ENCODE measurements at regions not wholly inside any gene's neighbourhood (a gene's known extent, or its start where the extent isn't known, plus 50 kb on each side); places are given as distances from the start of the nearest gene placed in this dataset.

DNA sequence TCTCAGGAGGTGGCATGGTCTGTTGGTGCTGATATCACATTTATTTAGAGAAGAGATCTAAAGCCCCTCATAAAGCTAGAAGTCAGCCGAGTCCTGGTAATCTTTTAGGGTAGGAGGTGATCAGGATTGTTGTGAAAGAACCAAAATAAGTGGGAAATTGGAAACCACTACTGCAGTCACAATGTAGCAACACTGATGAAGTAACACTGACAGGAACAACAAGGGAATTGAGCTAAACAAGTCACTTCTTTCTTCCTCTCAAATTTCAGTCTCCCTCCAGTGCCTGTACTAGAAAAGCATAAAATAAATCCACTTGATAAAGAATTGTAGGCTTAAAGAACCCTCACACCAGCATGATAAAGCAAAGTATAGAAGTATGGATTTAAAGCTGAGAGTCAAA is 1509.0 kb downstream of the GRIK2 start:
- H3K36me3 Mint-ChIP-seq (ENCODE audit: low read depth), result no peaks in the 10 kb centered on the region
- H3K9me3 Mint-ChIP-seq (ENCODE audit: low read depth), result peaks cover 2% of the 10 kb centered on the region
- DNase-seq (ENCODE audit: low spot score), result no peak

DNA sequence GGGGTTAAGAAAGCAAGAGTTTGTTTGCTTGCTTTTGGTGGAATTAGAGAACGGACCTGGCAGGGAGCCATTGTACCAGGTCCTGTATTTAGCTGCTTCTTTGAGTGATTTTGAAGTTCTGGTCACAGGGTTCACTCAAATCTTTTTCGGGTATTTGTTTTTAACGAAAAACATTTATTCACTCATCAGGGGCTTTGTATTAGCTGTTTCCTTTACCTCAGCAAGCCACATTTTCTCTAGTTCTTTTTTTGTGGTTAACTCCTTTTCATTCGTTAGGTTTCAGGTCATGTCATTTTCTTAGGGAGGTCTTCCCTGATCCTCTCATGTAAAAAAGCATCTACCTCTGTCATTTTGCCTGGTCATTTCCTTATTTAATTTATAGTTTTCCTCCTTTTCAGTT is 1502.2 kb downstream of the GRIK2 start:
- Mint-ChIP-seq H3K9me3 (ENCODE audit: low read depth) (no peaks in the 10 kb centered on the region), H3K27ac (ENCODE audit: unreplicated experiment) (no peak overlapping the region), H3K36me3 (ENCODE audit: low read depth) (no peaks in the 10 kb centered on the region), H3K27me3 (ENCODE audit: low read depth) (peaks cover 3% of the 10 kb centered on the region), H3K4me3 (ENCODE audit: unreplicated experiment) (no peak overlapping the region), H3K4me1 (ENCODE audit: low read depth) (no peaks in the 10 kb centered on the region)
- TF ChIP-seq, protein P1, sequence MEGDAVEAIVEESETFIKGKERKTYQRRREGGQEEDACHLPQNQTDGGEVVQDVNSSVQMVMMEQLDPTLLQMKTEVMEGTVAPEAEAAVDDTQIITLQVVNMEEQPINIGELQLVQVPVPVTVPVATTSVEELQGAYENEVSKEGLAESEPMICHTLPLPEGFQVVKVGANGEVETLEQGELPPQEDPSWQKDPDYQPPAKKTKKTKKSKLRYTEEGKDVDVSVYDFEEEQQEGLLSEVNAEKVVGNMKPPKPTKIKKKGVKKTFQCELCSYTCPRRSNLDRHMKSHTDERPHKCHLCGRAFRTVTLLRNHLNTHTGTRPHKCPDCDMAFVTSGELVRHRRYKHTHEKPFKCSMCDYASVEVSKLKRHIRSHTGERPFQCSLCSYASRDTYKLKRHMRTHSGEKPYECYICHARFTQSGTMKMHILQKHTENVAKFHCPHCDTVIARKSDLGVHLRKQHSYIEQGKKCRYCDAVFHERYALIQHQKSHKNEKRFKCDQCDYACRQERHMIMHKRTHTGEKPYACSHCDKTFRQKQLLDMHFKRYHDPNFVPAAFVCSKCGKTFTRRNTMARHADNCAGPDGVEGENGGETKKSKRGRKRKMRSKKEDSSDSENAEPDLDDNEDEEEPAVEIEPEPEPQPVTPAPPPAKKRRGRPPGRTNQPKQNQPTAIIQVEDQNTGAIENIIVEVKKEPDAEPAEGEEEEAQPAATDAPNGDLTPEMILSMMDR (IDR thresholded peaks at IDR 0.05), result no peak
- no peak for DNase-seq (ENCODE audit: low spot score)

More for the DNA sequence above, 1509.0 kb downstream of the GRIK2 start:
- Mint-ChIP-seq H3K4me3 (ENCODE audit: unreplicated experiment) (no peak overlapping the region), H3K4me1 (ENCODE audit: low read depth) (no peaks in the 10 kb centered on the region), H3K27me3 (ENCODE audit: low read depth) (no peaks in the 10 kb centered on the region), H3K27ac (ENCODE audit: unreplicated experiment) (no peak overlapping the region)
- TF ChIP-seq, protein P1 (IDR thresholded peaks at IDR 0.05), result no peak

DNA sequence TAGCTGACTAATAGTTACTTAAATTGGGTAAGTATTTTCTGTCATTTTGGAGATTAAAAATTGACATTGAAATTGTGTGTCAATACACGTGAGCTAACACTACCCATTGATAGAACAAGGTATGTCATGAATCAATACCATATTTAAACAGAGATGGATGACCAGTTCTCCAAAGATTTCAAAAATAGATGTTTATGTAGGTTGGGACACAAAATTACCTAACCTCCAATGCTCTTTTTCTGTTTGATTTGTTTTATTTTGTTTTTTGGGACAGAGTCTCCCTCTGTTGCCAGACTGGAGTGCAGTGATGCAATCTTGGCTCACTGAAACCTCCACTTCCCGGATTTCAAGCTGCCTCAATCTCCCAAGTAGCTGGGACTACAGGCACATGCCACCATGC is 1491.7 kb downstream of the GRIK2 start:
- Mint-ChIP-seq H3K4me1 (ENCODE audit: low read depth) (no peaks in the 10 kb centered on the region), H3K9me3 (ENCODE audit: low read depth) (no peaks in the 10 kb centered on the region), H3K4me3 (ENCODE audit: unreplicated experiment) (no peak overlapping the region), H3K36me3 (ENCODE audit: low read depth) (no peaks in the 10 kb centered on the region), H3K27ac (ENCODE audit: unreplicated experiment) (no peak overlapping the region), H3K27me3 (ENCODE audit: low read depth) (peaks cover 2% of the 10 kb centered on the region)
- DNase-seq (ENCODE audit: low spot score), result no peak
- TF ChIP-seq, protein P1 (IDR thresholded peaks at IDR 0.05), result no peak

DNA sequence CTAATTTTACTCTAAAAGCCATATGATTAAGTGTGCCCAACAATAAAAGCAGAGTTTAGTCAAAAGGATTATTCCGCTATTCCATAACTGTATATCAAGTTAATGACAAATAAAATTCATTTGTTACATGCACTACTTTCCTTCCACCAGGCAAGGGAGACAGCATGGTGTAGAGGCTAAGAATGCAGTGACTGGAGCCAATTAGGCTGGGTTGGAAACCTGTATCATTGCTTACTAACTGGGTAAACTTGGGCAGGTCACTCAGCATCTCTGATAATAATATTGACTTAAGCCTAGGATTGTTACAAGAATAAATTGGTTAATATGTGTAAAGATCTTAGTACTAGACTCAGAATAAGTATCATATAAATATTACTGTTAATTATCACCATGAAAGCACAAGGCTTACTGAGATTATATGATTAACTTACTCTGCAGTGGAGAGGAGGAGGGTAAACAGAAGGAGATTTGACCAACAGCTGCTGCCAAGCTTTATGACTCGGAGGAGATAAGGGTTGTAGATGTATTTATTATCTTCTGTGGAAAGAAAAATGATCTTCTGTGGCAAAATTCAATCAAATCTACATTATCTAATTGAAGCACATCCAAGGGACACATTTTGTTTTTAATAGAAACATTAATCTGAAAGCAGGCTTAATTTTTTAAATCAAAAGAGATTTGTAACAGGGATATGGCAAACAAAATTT is 1459.9 kb downstream of the GRIK2 start:
- no peaks in the 10 kb centered on the region for H3K27me3 Mint-ChIP-seq (ENCODE audit: low read depth)
- H3K27ac Mint-ChIP-seq (ENCODE audit: unreplicated experiment), result no peak overlapping the region
- TF ChIP-seq, protein P1 (IDR thresholded peaks at IDR 0.05), result no peak
- no peaks in the 10 kb centered on the region for H3K36me3 Mint-ChIP-seq (ENCODE audit: low read depth)
- no peaks in the 10 kb centered on the region for H3K9me3 Mint-ChIP-seq (ENCODE audit: low read depth)
- DNase-seq (ENCODE audit: low spot score), result no peak
- H3K4me3 Mint-ChIP-seq (ENCODE audit: unreplicated experiment), result no peak overlapping the region
- H3K4me1 Mint-ChIP-seq (ENCODE audit: low read depth), result peaks cover 3% of the 10 kb centered on the region

DNA sequence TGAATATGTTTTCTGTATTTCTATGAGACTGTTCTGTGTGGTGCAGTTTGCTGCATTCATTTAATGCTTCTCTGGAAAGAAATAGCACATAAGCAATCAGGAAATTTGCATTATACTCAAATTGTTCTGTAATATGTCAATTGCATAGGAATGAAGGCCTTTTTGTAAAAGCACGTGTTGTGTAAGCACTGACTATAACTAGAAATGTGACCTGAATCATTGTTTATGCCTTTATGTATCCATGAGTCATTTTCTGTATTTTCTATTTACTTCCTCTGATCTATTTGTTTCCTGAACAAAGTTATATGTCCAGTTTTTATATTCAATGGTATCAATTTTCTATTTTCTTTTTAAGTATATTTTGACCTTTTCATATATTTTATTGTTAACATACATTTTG is 1455.3 kb downstream of the GRIK2 start:
- no peak for DNase-seq (ENCODE audit: low spot score)
- Mint-ChIP-seq H3K4me1 (ENCODE audit: low read depth) (peaks cover 3% of the 10 kb centered on the region), H3K9me3 (ENCODE audit: low read depth) (no peaks in the 10 kb centered on the region), H3K36me3 (ENCODE audit: low read depth) (no peaks in the 10 kb centered on the region), H3K4me3 (ENCODE audit: unreplicated experiment) (no peak overlapping the region), H3K27me3 (ENCODE audit: low read depth) (no peaks in the 10 kb centered on the region), H3K27ac (ENCODE audit: unreplicated experiment) (no peak overlapping the region)
- TF ChIP-seq, protein P1 (IDR thresholded peaks at IDR 0.05), result no peak
